Right lobe of liver (tissue), 4 donors: ENCODE measurements at regions not wholly inside any gene's neighbourhood (a gene's known extent, or its start where the extent isn't known, plus 50 kb on each side); places are given as distances from the start of the nearest gene placed in this dataset.
A peak's percentile ranks its signal among the peaks of the same experiment; 100 is the strongest.

Experiments used
- POLR2A ChIP-seq: fragments of 450-650 bp; IDR thresholded peaks from one replicate; pipeline ENCODE4 v1.6.1; 2017; ENCODE audit warnings: antibody characterized with exemption, mild to moderate bottlenecking
- TF ChIP-seq, protein P1 (sequence below), 4 donors: fragments of 200-600 bp in 3 of 4; fragments of 450-650 bp in 1 of 4; IDR thresholded peaks; one replicate each; pipeline versions ENCODE4 v1.5.1 to v1.8.0; 2016 to 2022; ENCODE audit warnings: antibody characterized with exemption in 4 of 4, mild to moderate bottlenecking in 2 of 4
- donor health status: DM: no; HTN: no; CAD: no.
- donor health status: DM: no; HTN: no; CAD: no.
- donor health status: DM: no; HTN: yes; CAD: no.

DNA sequence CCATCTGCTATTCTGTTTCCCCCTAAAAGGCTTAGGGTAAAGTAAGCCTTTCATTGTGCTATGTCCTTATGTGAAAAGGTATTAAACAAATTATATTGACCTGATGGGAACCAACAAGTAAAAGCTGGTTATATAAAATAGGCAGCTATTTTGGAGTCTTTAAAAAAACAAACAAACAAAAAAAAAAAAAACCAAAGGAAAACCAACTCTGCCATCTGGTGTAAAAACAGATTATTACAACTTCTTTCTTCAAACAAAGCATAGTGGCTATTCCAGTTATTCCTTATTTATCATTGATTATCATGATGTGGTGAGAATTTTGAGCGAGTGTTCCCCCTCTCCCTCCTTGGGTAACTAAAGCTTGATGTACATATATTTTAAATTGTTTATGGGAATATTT is 122.3 kb upstream of the FHL2 start:
- no peak for TF ChIP-seq POLR2A
- TF ChIP-seq, protein P1, sequence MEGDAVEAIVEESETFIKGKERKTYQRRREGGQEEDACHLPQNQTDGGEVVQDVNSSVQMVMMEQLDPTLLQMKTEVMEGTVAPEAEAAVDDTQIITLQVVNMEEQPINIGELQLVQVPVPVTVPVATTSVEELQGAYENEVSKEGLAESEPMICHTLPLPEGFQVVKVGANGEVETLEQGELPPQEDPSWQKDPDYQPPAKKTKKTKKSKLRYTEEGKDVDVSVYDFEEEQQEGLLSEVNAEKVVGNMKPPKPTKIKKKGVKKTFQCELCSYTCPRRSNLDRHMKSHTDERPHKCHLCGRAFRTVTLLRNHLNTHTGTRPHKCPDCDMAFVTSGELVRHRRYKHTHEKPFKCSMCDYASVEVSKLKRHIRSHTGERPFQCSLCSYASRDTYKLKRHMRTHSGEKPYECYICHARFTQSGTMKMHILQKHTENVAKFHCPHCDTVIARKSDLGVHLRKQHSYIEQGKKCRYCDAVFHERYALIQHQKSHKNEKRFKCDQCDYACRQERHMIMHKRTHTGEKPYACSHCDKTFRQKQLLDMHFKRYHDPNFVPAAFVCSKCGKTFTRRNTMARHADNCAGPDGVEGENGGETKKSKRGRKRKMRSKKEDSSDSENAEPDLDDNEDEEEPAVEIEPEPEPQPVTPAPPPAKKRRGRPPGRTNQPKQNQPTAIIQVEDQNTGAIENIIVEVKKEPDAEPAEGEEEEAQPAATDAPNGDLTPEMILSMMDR (IDR thresholded peaks at IDR 0.05), result peak; percentile 51 to 63 (median 56)
